Keratinocyte (primary cell): ENCODE measurements at regions not wholly inside any gene's neighbourhood (a gene's known extent, or its start where the extent isn't known, plus 50 kb on each side); places are given as distances from the start of the nearest gene placed in this dataset.

Experiments
- DNase-seq: peaks from one replicate; pipeline ENCODE4 v3.0.0-alpha.2; 2011; ENCODE audit warnings: low read depth, missing footprints, low spot score
- FAIRE-seq: peaks from 2 replicates; lab custom pipeline; 2011; peaks lifted over from hg19 to GRCh38; lab: Jason Lieb, UNC
- H2AFZ ChIP-seq: 2 replicates; pipeline ENCODE4 v1.6.0; 2012; ENCODE audit warnings: low read length, control low read depth, inconsistent platforms; ENCODE audit not compliant: control insufficient read depth
- H3K27ac ChIP-seq: 2 replicates; pipeline ENCODE4 v1.5.1; 2011; ENCODE audit warnings: low read length; ENCODE audit not compliant: control insufficient read depth, insufficient read depth
- H3K27me3 ChIP-seq: 3 replicates; pipeline ENCODE4 v1.6.0; 2011; ENCODE audit warnings: low read length; ENCODE audit not compliant: control insufficient read depth, insufficient read depth; ENCODE audit errors: extremely low read depth
- H3K36me3 ChIP-seq, 2 experiments: 2 replicates in 1 of 2; 3 replicates in 1 of 2; pipeline ENCODE4 v1.5.1; 2011; ENCODE audit warnings: low read length in 2 of 2, mild to moderate bottlenecking in 1 of 2; ENCODE audit not compliant: control insufficient read depth in 2 of 2, insufficient read depth in 2 of 2; ENCODE audit errors: extremely low read depth in 1 of 2
- H3K4me1 ChIP-seq: 3 replicates; pipeline ENCODE4 v1.5.1; 2011; ENCODE audit warnings: low read length; ENCODE audit not compliant: control insufficient read depth, insufficient read depth; ENCODE audit errors: extremely low read depth
- H3K4me2 ChIP-seq: 3 replicates; pipeline ENCODE4 v1.6.0; 2011; ENCODE audit warnings: low read depth, low read length; ENCODE audit not compliant: control insufficient read depth, insufficient read depth; ENCODE audit errors: extremely low read depth
- H3K4me3 ChIP-seq, 3 experiments: fragments of 200-600 bp in 1 of 3; sonication (generic) in 1 of 3; 2 replicates in 2 of 3; 3 replicates in 1 of 3; pipeline ENCODE4 v1.5.1; 2011 to 2016; ENCODE audit warnings: low read length in 3 of 3, mild to moderate bottlenecking in 3 of 3, control low read depth in 2 of 3, inconsistent platforms in 1 of 3, low read depth in 1 of 3, mixed read lengths in 1 of 3, mixed run types in 1 of 3, moderate library complexity in 1 of 3; ENCODE audit not compliant: control insufficient read depth in 2 of 3, insufficient read depth in 2 of 3; ENCODE audit errors: extremely low read depth in 1 of 3
- H3K79me2 ChIP-seq: 2 replicates; pipeline ENCODE4 v1.6.0; 2012; ENCODE audit warnings: low read length; ENCODE audit not compliant: control insufficient read depth, insufficient read depth
- H3K9ac ChIP-seq: 3 replicates; pipeline ENCODE4 v1.6.0; 2011; ENCODE audit warnings: low read length; ENCODE audit not compliant: control insufficient read depth, insufficient read depth; ENCODE audit errors: extremely low read depth
- H3K9me1 ChIP-seq: 3 replicates; pipeline ENCODE4 v1.6.0; 2011; ENCODE audit warnings: low read length; ENCODE audit not compliant: control insufficient read depth, insufficient read depth; ENCODE audit errors: extremely low read depth
- H3K9me3 ChIP-seq: 2 replicates; pipeline ENCODE4 v1.5.1; 2012; ENCODE audit warnings: low read depth, low read length; ENCODE audit not compliant: control insufficient read depth
- H4K20me1 ChIP-seq: 3 replicates; pipeline ENCODE4 v1.6.0; 2011; ENCODE audit warnings: low read length; ENCODE audit not compliant: control insufficient read depth, insufficient read depth; ENCODE audit errors: extremely low read depth
- EZH2 ChIP-seq: IDR thresholded peaks from one replicate; pipeline ENCODE4 v1.6.1; 2012; ENCODE audit warnings: inconsistent platforms, mild to moderate bottlenecking, low read length, moderate library complexity
- dilution Hi-C: fragments of 300-500 bp; cut with MboI; formaldehyde crosslinking; loops from one replicate; pipeline ENCODE4 v1.7.0; 2020; ENCODE audit warnings: low sequenced_read_pairs; ENCODE audit not compliant: extremely low pct_ligation_motif_present
- TF ChIP-seq, protein P1 (sequence below), 3 experiments: IDR thresholded peaks in 1 of 3; conservative IDR thresholded peaks in 1 of 3; optimal IDR thresholded peaks in 1 of 3; 2 replicates in 2 of 3; 3 replicates in 1 of 3; pipeline versions ENCODE3 to v1.5.1; 2011; ENCODE audit warnings: low read length in 3 of 3, mild to moderate bottlenecking in 3 of 3, moderate library complexity in 2 of 3, control low read depth in 1 of 3, inconsistent platforms in 1 of 3; ENCODE audit not compliant: insufficient read depth in 2 of 3; ENCODE audit errors: extremely low read depth in 1 of 3

DNA sequence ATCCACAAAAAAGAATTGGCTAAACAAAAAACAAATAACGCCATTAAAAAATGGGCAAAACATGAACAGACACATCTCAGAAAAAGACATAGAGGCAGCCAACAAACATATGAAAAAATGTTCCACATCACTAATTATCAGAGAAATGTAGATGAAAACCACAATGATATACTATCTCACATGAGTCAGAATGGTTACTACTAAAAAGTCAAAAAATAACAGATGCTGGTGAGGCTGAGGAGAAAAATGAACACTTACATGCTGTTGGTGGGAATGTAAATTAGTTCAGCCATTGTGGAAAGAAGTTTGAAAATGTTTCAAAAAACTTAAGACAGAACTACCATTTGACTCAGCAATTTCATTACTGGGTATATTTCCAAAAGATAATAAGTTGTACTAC lies 430.1 kb upstream of the JAG1 start:
- H3K4me2 ChIP-seq: no peak overlapping the region
- dilution Hi-C loops: no loop called here
- no peaks in the 10 kb centered on the region for H3K9me1 ChIP-seq
- H3K9me3 ChIP-seq: no peaks in the 10 kb centered on the region
- FAIRE-seq (no peak), DNase-seq (no peak)
- H3K9ac ChIP-seq: no peak overlapping the region
- H2AFZ ChIP-seq: no peak overlapping the region
- H3K27ac ChIP-seq: no peak overlapping the region
- H3K4me1 ChIP-seq: peaks cover 2% of the 10 kb centered on the region
- H3K4me3 ChIP-seq: no peak overlapping the region
- H3K79me2 ChIP-seq: no peaks in the 10 kb centered on the region
- H3K36me3 ChIP-seq: no peaks in the 10 kb centered on the region
- H3K27me3 ChIP-seq: no peaks in the 10 kb centered on the region
- H4K20me1 ChIP-seq: no peaks in the 10 kb centered on the region
- TF ChIP-seq, protein P1, sequence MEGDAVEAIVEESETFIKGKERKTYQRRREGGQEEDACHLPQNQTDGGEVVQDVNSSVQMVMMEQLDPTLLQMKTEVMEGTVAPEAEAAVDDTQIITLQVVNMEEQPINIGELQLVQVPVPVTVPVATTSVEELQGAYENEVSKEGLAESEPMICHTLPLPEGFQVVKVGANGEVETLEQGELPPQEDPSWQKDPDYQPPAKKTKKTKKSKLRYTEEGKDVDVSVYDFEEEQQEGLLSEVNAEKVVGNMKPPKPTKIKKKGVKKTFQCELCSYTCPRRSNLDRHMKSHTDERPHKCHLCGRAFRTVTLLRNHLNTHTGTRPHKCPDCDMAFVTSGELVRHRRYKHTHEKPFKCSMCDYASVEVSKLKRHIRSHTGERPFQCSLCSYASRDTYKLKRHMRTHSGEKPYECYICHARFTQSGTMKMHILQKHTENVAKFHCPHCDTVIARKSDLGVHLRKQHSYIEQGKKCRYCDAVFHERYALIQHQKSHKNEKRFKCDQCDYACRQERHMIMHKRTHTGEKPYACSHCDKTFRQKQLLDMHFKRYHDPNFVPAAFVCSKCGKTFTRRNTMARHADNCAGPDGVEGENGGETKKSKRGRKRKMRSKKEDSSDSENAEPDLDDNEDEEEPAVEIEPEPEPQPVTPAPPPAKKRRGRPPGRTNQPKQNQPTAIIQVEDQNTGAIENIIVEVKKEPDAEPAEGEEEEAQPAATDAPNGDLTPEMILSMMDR (optimal IDR thresholded peaks at IDR 0.05 in 1 of 3, IDR thresholded peaks at IDR 0.05 in 1 of 3, conservative IDR thresholded peaks at IDR 0.05 in 1 of 3; ENCODE audit: extremely low read depth in 1 of 3, insufficient read depth in 2 of 3, low read length in 3 of 3): no peak
- no peak for TF ChIP-seq EZH2

- FAIRE-seq: peak; percentile 59
- H2AFZ ChIP-seq: no peak overlapping the region
- H4K20me1 ChIP-seq: no peaks in the 10 kb centered on the region
- no peaks in the 10 kb centered on the region for H3K9me1 ChIP-seq
- dilution Hi-C loops: no loop called here
- no peaks in the 10 kb centered on the region for H3K79me2 ChIP-seq
- DNase-seq: no peak
- no peak overlapping the region for H3K9ac ChIP-seq
- no peak for TF ChIP-seq EZH2
- TF ChIP-seq, protein P1 (optimal IDR thresholded peaks at IDR 0.05 in 1 of 3, IDR thresholded peaks at IDR 0.05 in 1 of 3, conservative IDR thresholded peaks at IDR 0.05 in 1 of 3; ENCODE audit: extremely low read depth in 1 of 3, insufficient read depth in 2 of 3, low read length in 3 of 3): no peak
- no peak overlapping the region for H3K4me2 ChIP-seq
- no peaks in the 10 kb centered on the region for H3K9me3 ChIP-seq
- no peak overlapping the region for H3K27ac ChIP-seq
- no peaks in the 10 kb centered on the region for H3K27me3 ChIP-seq
- peaks cover 16% of the 10 kb centered on the region for H3K4me1 ChIP-seq
- H3K36me3 ChIP-seq: no peaks in the 10 kb centered on the region
- no peak overlapping the region for H3K4me3 ChIP-seq
Measured at GRCh38 chr20:11108102-11108810, 434.5 kb upstream of the JAG1 start.
